Natural killer cell (primary cell): ENCODE measurements at regions not wholly inside any gene's neighbourhood (a gene's known extent, or its start where the extent isn't known, plus 50 kb on each side); places are given as distances from the start of the nearest gene placed in this dataset.

Experiments used
- ATAC-seq, 3 donors: fragments of 150-1000 bp in 2 of 3; fragments of 200-7000 bp in 1 of 3; cut with Tn5 transposase; 1 replicate in 1 of 3; 2 replicates in 2 of 3; pipeline ENCODE4 v1.10.0; 2021; ENCODE audit warnings: mild to moderate bottlenecking in 2 of 3, moderate library complexity in 2 of 3
- DNase-seq, 2 donors: peaks; one replicate each; pipeline versions ENCODE4 v3.0.0 to v3.0.0-alpha.2; 2013 to 2021; ENCODE audit warnings: mixed read lengths in 1 of 2
- H3K27ac ChIP-seq: one replicate; pipeline ENCODE4 v1.5.1; 2013; ENCODE audit warnings: mild to moderate bottlenecking, low read length
- H3K27me3 ChIP-seq: one replicate; pipeline ENCODE4 v1.6.1; 2013; ENCODE audit warnings: low read length; ENCODE audit not compliant: control insufficient read depth, insufficient read depth
- H3K36me3 ChIP-seq: one replicate; pipeline ENCODE4 v1.6.1; 2013; ENCODE audit warnings: low read length; ENCODE audit not compliant: control insufficient read depth, insufficient read depth
- H3K4me1 ChIP-seq: one replicate; pipeline ENCODE4 v1.6.1; 2013; ENCODE audit warnings: low read length; ENCODE audit not compliant: control insufficient read depth, insufficient read depth
- H3K4me3 ChIP-seq: one replicate; pipeline ENCODE4 v1.5.1; 2013; ENCODE audit warnings: low read length
- H3K9me3 ChIP-seq: one replicate; pipeline ENCODE4 v1.6.1; 2013; ENCODE audit warnings: low read length; ENCODE audit not compliant: control insufficient read depth, insufficient read depth
- H3K27ac Mint-ChIP-seq, 2 donors: one replicate each; pipeline ENCODE4 v1.8.0; 2022; ENCODE audit warnings: mild to moderate bottlenecking in 2 of 2, mixed read lengths in 2 of 2, moderate library complexity in 1 of 2
- H3K27me3 Mint-ChIP-seq, 2 donors: one replicate each; pipeline ENCODE4 v1.8.0; 2022; ENCODE audit warnings: low read depth in 2 of 2, mixed read lengths in 2 of 2
- H3K36me3 Mint-ChIP-seq: one replicate; pipeline ENCODE4 v1.8.0; 2022; ENCODE audit warnings: mixed read lengths
- H3K4me1 Mint-ChIP-seq, 2 donors: one replicate each; pipeline ENCODE4 v1.8.0; 2022; ENCODE audit warnings: mixed read lengths in 2 of 2
- H3K4me3 Mint-ChIP-seq: one replicate; pipeline ENCODE4 v1.8.0; 2022; ENCODE audit warnings: mild to moderate bottlenecking, moderate library complexity, mixed read lengths
- H3K9me3 Mint-ChIP-seq, 2 donors: one replicate each; pipeline ENCODE4 v1.8.0; 2022; ENCODE audit warnings: mixed read lengths in 2 of 2
- CTCF ChIP-seq: fragments of 200-600 bp; IDR thresholded peaks from one replicate; pipeline ENCODE4 v1.8.0; 2022; ENCODE audit warnings: antibody characterized with exemption
- WGBS: methylation state at CpG from one replicate; pipeline ENCODE4 v1.1.7; 2013; ENCODE audit warnings: missing lambda C conversion rate; ENCODE audit not compliant: insufficient coverage; 5-methylcytosine and 5-hydroxymethylcytosine counted together
- intact Hi-C: fragments of 100-400 bp; cut with micrococcal nuclease; formaldehyde crosslinking; loops from one replicate; pipeline ENCODE4 v1.14.2; 2022

GRCh38 chr13:85436029-85436428, 363.2 kb downstream of the SLITRK6 start:
- ATAC-seq, result no peak
- H3K9me3 Mint-ChIP-seq, result peaks cover 18 to 25% of the 10 kb centered on the region in 2 donors

GRCh38 chr13:85434927-85435326, 364.3 kb downstream of the SLITRK6 start:
- ATAC-seq (no peak), DNase-seq (no peak)
- H3K4me1 ChIP-seq, result no peaks in the 10 kb centered on the region
- H3K4me3 ChIP-seq, result no peak overlapping the region
- Mint-ChIP-seq H3K4me3 (no peak overlapping the region), H3K27ac (no peak overlapping the region), H3K36me3 (peaks cover 10% of the 10 kb centered on the region), H3K4me1 (no peaks in the 10 kb centered on the region), H3K27me3 (no peaks in the 10 kb centered on the region), H3K9me3 (peaks cover 17 to 25% of the 10 kb centered on the region in 2 donors)
- intact Hi-C loops, result no loop called here
- H3K27me3 ChIP-seq, result no peaks in the 10 kb centered on the region
- H3K36me3 ChIP-seq, result no peaks in the 10 kb centered on the region
- no peak overlapping the region for H3K27ac ChIP-seq
- peaks cover 16% of the 10 kb centered on the region for H3K9me3 ChIP-seq
- TF ChIP-seq CTCF, result no peak

More at GRCh38 chr13:85436029-85436428, 363.2 kb downstream of the SLITRK6 start:
- no peaks in the 10 kb centered on the region for H3K27me3 ChIP-seq
- Mint-ChIP-seq H3K4me3 (no peak overlapping the region), H3K4me1 (no peaks in the 10 kb centered on the region), H3K36me3 (peaks cover 10% of the 10 kb centered on the region), H3K27me3 (no peaks in the 10 kb centered on the region), H3K27ac (no peak overlapping the region)
- no peaks in the 10 kb centered on the region for H3K4me1 ChIP-seq
- H3K27ac ChIP-seq, result no peak overlapping the region
- H3K36me3 ChIP-seq, result no peaks in the 10 kb centered on the region
- DNase-seq, result no peak
- WGBS, result no CpG with 5 or more reads among the region's 1 CpG
- TF ChIP-seq CTCF, result no peak
- no peak overlapping the region for H3K4me3 ChIP-seq
- peaks cover 9% of the 10 kb centered on the region for H3K9me3 ChIP-seq
- intact Hi-C loops, result no loop called here

GRCh38 chr13:85432881-85433280, 366.3 kb downstream of the SLITRK6 start:
- no peak for TF ChIP-seq CTCF
- Mint-ChIP-seq H3K27ac (no peak overlapping the region), H3K4me3 (no peak overlapping the region), H3K36me3 (peaks cover 10% of the 10 kb centered on the region), H3K27me3 (no peaks in the 10 kb centered on the region), H3K4me1 (no peaks in the 10 kb centered on the region), H3K9me3 (peaks cover 13 to 17% of the 10 kb centered on the region in 2 donors)
- DNase-seq (no peak), ATAC-seq (no peak)
- H3K36me3 ChIP-seq, result no peaks in the 10 kb centered on the region
- H3K27ac ChIP-seq, result no peak overlapping the region
- intact Hi-C loops, result no loop called here
- H3K4me1 ChIP-seq, result no peaks in the 10 kb centered on the region
- no peaks in the 10 kb centered on the region for H3K27me3 ChIP-seq
- H3K9me3 ChIP-seq, result peaks cover 16% of the 10 kb centered on the region
- no peak overlapping the region for H3K4me3 ChIP-seq

- ATAC-seq (no peak), DNase-seq (no peak)
- Histone ChIP-seq H3K27ac (no peak overlapping the region), H3K4me3 (no peak overlapping the region), H3K9me3 (peaks cover 16% of the 10 kb centered on the region), H3K27me3 (no peaks in the 10 kb centered on the region), H3K36me3 (no peaks in the 10 kb centered on the region), H3K4me1 (no peaks in the 10 kb centered on the region)
- H3K4me1 Mint-ChIP-seq, result no peaks in the 10 kb centered on the region
- no peaks in the 10 kb centered on the region for H3K27me3 Mint-ChIP-seq
- H3K9me3 Mint-ChIP-seq, result peaks cover 8 to 12% of the 10 kb centered on the region in 2 donors
- TF ChIP-seq CTCF, result no peak
- peaks cover 10% of the 10 kb centered on the region for H3K36me3 Mint-ChIP-seq
- intact Hi-C loops, result no loop called here
- H3K27ac Mint-ChIP-seq, result no peak overlapping the region
- 91% methylated on average over 9 of the region's 9 CpGs for WGBS
- no peak overlapping the region for H3K4me3 Mint-ChIP-seq
Observed at GRCh38 chr13:85431720-85432119, 367.5 kb downstream of the SLITRK6 start.
